Coronary artery (tissue), 2 donors: ENCODE measurements at regions not wholly inside any gene's neighbourhood (a gene's known extent, or its start where the extent isn't known, plus 50 kb on each side); places are given as distances from the start of the nearest gene placed in this dataset.
"Not testable (repeated sequence)": the region's sequence is repeated elsewhere in the genome, so short reads cannot be mapped to it uniquely, and the experiment has no call there.

Experiments
- DNase-seq: peaks from one replicate; pipeline ENCODE4 v3.0.0-alpha.2; 2017; ENCODE audit warnings: low spot score
- H3K27ac ChIP-seq, 2 donors: fragments of 200-600 bp; sonication (generic); one replicate each; pipeline ENCODE4 v1.5.1; 2016 to 2019
- H3K4me3 ChIP-seq: fragments of 200-600 bp; sonication (generic); 2 replicates; pipeline ENCODE4 v1.5.1; 2016; ENCODE audit warnings: mild to moderate bottlenecking, moderate library complexity
- TF ChIP-seq, protein P1 (sequence below): fragments of 200-600 bp; sonication (generic); IDR thresholded peaks from one replicate; pipeline ENCODE4 v1.5.1; 2019; ENCODE audit warnings: antibody characterized with exemption

DNA sequence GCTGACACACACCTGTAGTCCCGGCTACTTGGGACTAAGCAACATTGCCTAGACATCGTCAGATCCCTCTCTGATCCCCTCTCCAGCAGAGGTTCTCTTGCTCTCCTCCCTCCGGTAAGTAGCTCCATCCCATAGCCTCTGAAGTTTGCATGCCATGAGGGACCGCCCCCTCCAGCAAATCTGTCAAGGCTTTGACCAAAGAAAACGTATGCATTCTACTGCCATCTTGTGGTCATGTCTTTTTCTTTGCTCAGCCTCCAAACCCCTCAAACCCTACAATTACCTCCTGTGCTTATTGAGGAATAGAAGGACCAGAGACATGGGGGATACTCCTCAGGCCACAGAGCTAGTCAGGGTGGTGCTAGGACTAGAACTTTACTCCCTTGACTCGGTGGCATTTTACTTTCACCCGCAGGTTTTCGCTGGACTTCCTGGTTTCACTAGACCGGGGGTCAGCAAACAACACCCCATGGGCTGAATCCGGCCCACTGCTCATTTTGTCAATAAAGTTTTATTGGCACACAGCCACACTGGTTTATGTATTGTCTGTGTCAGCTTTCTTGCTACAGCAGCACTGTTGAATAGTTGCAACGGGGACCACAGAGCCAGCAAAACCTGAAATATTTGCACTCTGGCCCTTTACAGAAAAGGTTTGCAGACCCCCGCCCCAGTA is 202.6 kb upstream of the FOXK1 start:
- Histone ChIP-seq H3K4me3 (no peak overlapping the region), H3K27ac (no peak overlapping the region)
- no peak for DNase-seq
- TF ChIP-seq, protein P1, sequence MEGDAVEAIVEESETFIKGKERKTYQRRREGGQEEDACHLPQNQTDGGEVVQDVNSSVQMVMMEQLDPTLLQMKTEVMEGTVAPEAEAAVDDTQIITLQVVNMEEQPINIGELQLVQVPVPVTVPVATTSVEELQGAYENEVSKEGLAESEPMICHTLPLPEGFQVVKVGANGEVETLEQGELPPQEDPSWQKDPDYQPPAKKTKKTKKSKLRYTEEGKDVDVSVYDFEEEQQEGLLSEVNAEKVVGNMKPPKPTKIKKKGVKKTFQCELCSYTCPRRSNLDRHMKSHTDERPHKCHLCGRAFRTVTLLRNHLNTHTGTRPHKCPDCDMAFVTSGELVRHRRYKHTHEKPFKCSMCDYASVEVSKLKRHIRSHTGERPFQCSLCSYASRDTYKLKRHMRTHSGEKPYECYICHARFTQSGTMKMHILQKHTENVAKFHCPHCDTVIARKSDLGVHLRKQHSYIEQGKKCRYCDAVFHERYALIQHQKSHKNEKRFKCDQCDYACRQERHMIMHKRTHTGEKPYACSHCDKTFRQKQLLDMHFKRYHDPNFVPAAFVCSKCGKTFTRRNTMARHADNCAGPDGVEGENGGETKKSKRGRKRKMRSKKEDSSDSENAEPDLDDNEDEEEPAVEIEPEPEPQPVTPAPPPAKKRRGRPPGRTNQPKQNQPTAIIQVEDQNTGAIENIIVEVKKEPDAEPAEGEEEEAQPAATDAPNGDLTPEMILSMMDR, result no peak

DNA sequence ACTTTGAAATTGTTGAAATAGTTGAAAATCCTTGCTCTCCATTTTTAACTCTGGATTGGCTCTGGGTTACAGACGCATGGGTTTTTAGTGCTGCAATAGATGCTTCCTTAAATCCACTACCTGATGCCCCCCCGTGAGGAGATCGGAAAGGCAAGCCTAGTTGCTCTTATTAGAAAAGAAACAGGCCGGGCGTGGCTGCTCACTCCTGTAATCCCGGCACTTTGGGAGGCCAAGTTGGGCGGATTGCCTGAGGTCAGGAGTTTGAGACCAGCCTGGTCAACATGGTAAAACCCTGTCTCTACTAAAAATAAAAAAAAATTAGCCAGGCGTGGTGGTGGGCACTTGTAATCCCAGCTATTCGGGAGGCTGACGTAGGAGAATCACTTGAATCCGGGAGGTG is 202.0 kb upstream of the FOXK1 start:
- not testable (repeated sequence) for H3K4me3 ChIP-seq, H3K27ac ChIP-seq
- peak; percentile 22 for DNase-seq

DNA sequence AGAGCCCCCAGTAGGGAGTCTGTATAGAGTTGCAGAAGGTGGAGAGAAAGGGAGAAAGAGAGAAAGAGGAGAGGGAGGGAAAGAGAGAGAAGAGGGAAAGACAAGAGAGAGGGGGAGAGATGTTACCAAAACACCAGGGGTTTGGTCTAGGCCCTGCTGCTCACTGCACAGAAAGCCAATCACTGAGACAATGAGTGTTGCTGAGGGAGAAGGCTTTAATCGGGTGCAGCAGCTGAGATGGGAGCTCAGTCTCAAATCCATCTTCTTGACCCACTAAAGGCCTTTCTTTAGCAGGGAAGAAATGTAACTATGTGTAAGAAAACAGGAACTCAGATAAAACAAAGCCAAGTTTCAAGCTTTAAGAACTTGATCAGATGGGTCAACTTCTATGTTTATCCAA is 198.2 kb upstream of the FOXK1 start:
- no peak overlapping the region for H3K4me3 ChIP-seq
- TF ChIP-seq, protein P1, result no peak
- DNase-seq, result no peak
- H3K27ac ChIP-seq, result no peak overlapping the region

DNA sequence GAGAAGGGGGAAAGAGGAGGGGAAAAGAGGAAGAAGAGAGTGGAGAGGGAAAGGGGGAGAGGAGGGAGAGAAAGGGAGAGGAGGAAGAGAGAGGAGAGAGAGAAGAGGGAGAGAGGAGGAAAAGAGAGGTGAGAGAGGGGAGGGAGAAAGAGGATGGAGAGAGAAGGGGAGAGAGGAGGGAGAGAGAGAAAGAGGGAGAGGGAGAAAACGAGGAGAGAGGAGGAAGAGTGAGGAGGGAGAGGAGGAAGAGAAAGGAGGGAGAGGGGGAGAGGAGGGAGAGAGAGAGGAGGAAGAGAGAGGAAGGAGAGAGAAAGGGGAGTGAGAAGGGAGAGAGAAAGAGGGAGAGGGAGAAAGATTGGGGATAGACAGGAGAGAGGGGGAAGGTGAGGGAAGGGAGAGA is 197.6 kb upstream of the FOXK1 start:
- TF ChIP-seq, protein P1, result no peak
- no peak overlapping the region for H3K27ac ChIP-seq
- DNase-seq, result no peak
- H3K4me3 ChIP-seq, result no peak overlapping the region

DNA sequence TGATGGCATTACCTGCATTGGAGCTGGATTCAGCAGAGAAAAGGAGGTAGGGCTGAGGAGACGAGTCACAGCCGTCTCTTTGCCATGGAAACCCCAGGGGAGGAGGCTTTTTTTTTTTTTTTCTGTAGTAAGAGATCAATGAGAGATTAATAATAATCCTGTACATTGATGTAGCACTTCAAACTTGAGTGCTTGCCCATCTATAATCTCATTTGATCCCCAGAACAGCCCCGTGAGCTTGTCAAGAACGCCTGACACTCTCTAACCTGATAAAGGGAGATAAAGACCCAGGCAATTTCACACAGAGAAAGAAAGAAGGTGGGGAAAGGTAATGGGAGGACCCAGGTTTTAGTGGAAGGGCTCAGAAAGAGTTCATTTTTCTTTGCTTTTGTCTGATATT is 195.2 kb upstream of the FOXK1 start:
- TF ChIP-seq, protein P1, result no peak
- DNase-seq, result no peak
- H3K27ac ChIP-seq, result no peak overlapping the region
- H3K4me3 ChIP-seq, result no peak overlapping the region

DNA sequence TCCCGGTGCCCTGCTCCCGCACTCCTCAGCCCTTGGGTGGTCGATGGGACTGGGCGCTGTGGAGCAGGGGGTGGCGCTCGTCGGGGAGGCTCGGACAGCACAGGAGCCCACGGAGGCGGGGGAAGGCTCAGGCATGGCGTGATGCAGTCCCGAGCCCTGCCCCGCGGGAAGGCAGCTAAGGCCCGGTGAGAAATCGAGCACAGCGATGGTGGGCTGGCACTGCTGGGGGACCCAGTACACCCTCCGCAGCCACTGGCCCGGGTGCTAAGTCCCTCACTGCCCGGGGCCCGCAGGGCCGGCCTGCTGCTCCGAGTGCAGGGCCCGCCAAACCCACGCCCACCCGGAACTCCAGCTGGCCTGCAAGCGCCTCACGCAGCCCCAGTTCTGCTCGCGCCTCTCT is 185.2 kb upstream of the FOXK1 start:
- not testable (repeated sequence) for H3K27ac ChIP-seq, DNase-seq, H3K4me3 ChIP-seq

DNA sequence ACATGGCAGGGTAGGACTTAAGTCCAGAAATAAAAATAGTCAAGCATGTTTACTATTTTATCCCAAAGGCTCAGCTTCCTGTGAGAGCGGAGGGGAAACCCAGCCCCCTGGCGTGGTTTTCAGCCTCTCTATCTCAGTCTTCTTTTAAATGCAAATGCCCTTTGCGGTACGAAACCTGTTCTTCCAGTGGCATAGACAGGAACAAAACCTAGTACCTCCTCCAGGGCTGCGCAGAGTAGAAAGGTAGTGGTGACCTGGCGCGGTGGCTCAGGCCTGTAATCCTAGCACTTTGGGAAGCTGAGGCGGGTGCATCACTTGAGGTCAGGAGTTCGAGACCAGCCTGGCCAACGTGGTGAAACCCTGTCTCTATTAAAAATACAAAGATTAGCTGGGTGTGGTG is 181.3 kb upstream of the FOXK1 start:
- TF ChIP-seq, protein P1, result no peak
- H3K27ac ChIP-seq, result no peak overlapping the region
- H3K4me3 ChIP-seq, result no peak overlapping the region
- no peak for DNase-seq

DNA sequence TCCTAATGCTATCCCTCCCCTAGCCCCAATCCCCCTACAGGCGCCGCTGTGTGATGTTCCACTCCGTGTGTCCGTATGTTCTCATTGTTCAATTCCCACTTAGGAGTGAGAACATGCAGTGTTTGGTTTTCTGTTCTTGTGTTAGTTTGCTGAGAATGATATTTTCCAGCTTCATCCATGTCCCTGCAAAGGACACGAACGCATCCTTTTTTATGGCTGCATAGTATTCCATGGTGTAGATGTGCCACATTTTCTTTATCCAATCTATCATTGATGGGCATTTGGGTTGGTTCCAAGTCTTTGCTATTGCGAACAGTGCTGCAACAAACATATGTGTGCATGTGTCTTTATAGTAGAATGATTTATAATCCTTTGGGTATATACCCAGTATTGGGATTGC is 174.2 kb upstream of the FOXK1 start:
- H3K4me3 ChIP-seq, H3K27ac ChIP-seq, DNase-seq: not testable (repeated sequence)

DNA sequence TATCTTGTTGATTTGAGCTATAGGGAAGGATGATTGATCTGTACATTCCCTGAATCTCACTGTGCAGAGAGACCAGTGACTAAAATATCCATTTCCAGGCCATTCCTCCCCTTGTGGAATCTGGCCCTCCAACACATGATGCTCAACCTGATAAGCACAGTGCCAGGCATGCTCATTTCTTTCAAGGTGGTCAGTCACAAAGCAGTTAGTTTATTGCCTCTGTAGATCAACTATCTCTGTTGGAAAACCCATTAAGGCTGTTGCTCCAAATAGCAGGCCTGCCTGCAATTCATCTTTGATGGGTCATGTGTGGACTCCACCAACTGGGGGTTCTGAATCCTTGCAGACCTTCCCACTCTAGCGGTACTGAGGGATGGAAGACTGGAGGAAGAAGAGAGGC is 168.6 kb upstream of the FOXK1 start:
- Histone ChIP-seq H3K27ac (no peak overlapping the region), H3K4me3 (no peak overlapping the region)
- TF ChIP-seq, protein P1, result no peak
- DNase-seq, result no peak
